SJSA1 (cell line): ENCODE measurements at regions not wholly inside any gene's neighbourhood (a gene's known extent, or its start where the extent isn't known, plus 50 kb on each side); places are given as distances from the start of the nearest gene placed in this dataset.
"Not testable (repeated sequence)": the region's sequence is repeated elsewhere in the genome, so short reads cannot be mapped to it uniquely, and the experiment has no call there.

Experiments used
- DNase-seq, 2 experiments: peaks; one replicate each; pipeline ENCODE4 v3.0.0-alpha.2; 2015 to 2020; ENCODE audit warnings: low spot score in 2 of 2, low read depth in 1 of 2
- H3K27ac ChIP-seq: fragments of 250-450 bp; sonication (Bioruptor Pico); 2 replicates; pipeline ENCODE4 v1.5.1; 2020; ENCODE audit warnings: mild to moderate bottlenecking, moderate library complexity
- H3K27me3 ChIP-seq: fragments of 250-450 bp; sonication (Bioruptor Pico); replicated peaks from 2 replicates; pipeline ENCODE4 v1.5.1; 2020; ENCODE audit warnings: mild to moderate bottlenecking, moderate library complexity
- H3K36me3 ChIP-seq: fragments of 250-450 bp; sonication (Bioruptor Pico); 2 replicates; pipeline ENCODE4 v1.5.1; 2020; ENCODE audit warnings: mild to moderate bottlenecking
- H3K4me1 ChIP-seq: fragments of 250-450 bp; sonication (Bioruptor Pico); replicated peaks from 2 replicates; pipeline ENCODE4 v1.6.1; 2021; ENCODE audit warnings: mild to moderate bottlenecking
- H3K4me3 ChIP-seq: fragments of 250-450 bp; sonication (Bioruptor Pico); 2 replicates; pipeline ENCODE4 v1.5.1; 2020; ENCODE audit warnings: mild to moderate bottlenecking
- H3K9me3 ChIP-seq: fragments of 250-450 bp; sonication (Bioruptor Pico); replicated peaks from 2 replicates; pipeline ENCODE4 v1.5.1; 2020; ENCODE audit warnings: mild to moderate bottlenecking

- DNase-seq = no peak
- Histone ChIP-seq H3K4me1 (no peaks in the 10 kb centered on the region), H3K36me3 (no peaks in the 10 kb centered on the region), H3K4me3 (no peak overlapping the region), H3K27ac (no peak overlapping the region), H3K27me3 (no peaks in the 10 kb centered on the region), H3K9me3 (no peaks in the 10 kb centered on the region)
Measured at GRCh38 chr3:27779176-27779575, 57.1 kb upstream of the EOMES start.

DNA sequence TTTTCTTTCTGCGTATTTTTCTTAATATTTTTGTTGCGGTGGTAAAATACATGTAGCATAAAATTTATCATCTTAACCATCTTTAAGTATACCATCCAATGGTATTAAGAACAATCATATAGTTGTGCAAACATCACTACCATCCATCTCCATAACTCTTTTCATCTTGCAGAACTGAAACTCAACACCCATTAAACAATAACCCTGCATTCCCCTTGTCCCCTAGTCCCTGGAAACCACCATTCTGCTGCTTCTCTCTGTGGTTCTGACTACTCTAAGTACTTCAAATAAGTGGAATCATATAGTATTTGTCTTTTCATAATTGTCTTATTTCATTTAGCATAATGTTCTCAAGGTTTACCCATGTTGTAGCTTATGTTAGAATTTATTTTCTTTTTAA, 67.3 kb upstream of the EOMES start:
- Histone ChIP-seq H3K4me3 (no peak overlapping the region), H3K36me3 (no peaks in the 10 kb centered on the region), H3K27me3 (no peaks in the 10 kb centered on the region; the same call in 1 of the 2 replicates), H3K9me3 (no peaks in the 10 kb centered on the region), H3K27ac (no peak overlapping the region), H3K4me1 (no peaks in the 10 kb centered on the region)
- no peak for DNase-seq

GRCh38 chr3:27791956-27792355, 69.8 kb upstream of the EOMES start:
- no peak for DNase-seq
- Histone ChIP-seq H3K4me1 (no peaks in the 10 kb centered on the region), H3K27me3 (no peaks in the 10 kb centered on the region), H3K4me3 (no peak overlapping the region), H3K27ac (no peak overlapping the region), H3K36me3 (no peaks in the 10 kb centered on the region), H3K9me3 (no peaks in the 10 kb centered on the region)

DNA sequence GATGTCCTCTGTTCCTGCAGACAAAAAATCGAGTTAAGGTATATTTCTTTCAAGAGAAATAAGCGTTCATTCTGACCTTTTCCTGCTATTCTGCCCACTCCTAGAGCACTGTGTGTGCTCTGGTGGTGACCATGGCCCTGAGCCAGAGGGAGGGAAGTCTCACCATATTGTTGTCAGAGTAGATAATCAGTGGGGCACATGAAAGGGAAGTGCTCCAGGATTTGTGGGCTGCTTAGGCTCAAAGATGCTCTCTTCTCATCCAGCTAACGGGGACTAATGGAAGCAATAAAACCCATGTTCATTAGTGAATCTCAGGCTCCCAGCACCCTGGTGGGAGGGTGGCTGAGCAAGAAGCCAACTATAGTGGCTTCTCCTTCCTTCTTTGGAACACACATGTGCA, 70.7 kb upstream of the EOMES start:
- H3K4me1 ChIP-seq = no peaks in the 10 kb centered on the region
- no peaks in the 10 kb centered on the region for H3K9me3 ChIP-seq
- no peaks in the 10 kb centered on the region for H3K27me3 ChIP-seq
- no peaks in the 10 kb centered on the region for H3K36me3 ChIP-seq
- no peak for DNase-seq
- H3K4me3 ChIP-seq = no peak overlapping the region
- H3K27ac ChIP-seq = no peak overlapping the region

GRCh38 chr3:27794211-27794610, 72.1 kb upstream of the EOMES start:
- Histone ChIP-seq H3K4me1 (no peaks in the 10 kb centered on the region), H3K27me3 (no peaks in the 10 kb centered on the region), H3K36me3 (no peaks in the 10 kb centered on the region), H3K9me3 (no peaks in the 10 kb centered on the region), H3K4me3 (no peak overlapping the region), H3K27ac (no peak overlapping the region)
- DNase-seq = no peak

- DNase-seq = no peak
- no peaks in the 10 kb centered on the region for H3K4me1 ChIP-seq
- no peaks in the 10 kb centered on the region for H3K36me3 ChIP-seq
- no peak overlapping the region for H3K27ac ChIP-seq
- no peak overlapping the region for H3K4me3 ChIP-seq
- no peaks in the 10 kb centered on the region for H3K9me3 ChIP-seq
- no peaks in the 10 kb centered on the region for H3K27me3 ChIP-seq
Measured at GRCh38 chr3:27796365-27796875, 74.3 kb upstream of the EOMES start.

DNA sequence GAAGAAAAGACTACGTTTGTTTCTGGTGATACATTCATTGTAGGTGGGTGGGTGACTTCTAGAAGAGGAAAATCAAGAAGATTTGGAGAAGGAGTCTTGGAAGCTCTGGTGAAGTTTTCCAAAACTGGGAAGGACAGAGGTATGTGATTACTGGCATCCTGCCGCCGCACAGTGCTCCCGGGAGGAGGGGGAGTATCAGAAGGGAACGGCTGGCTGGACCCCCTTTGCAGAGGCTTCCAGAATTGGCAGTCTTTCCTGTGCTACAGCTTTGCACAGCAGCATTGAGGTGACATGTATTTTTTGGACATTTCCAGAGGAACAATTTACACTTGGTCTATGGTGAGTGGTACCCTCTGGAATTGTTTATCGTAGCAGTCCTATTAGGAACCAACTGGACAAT, 75.7 kb upstream of the EOMES start:
- Histone ChIP-seq H3K27me3 (no peaks in the 10 kb centered on the region), H3K4me1 (no peaks in the 10 kb centered on the region), H3K4me3 (no peak overlapping the region), H3K27ac (no peak overlapping the region), H3K36me3 (no peaks in the 10 kb centered on the region), H3K9me3 (no peaks in the 10 kb centered on the region)
- DNase-seq = no peak

- Histone ChIP-seq H3K27ac (no peak overlapping the region), H3K36me3 (no peaks in the 10 kb centered on the region), H3K27me3 (no peaks in the 10 kb centered on the region), H3K9me3 (no peaks in the 10 kb centered on the region), H3K4me3 (no peak overlapping the region), H3K4me1 (no peaks in the 10 kb centered on the region)
- no peak for DNase-seq
Measured at GRCh38 chr3:27800261-27800660, 78.1 kb upstream of the EOMES start.

- no peak for DNase-seq
- H3K9me3 ChIP-seq = no peaks in the 10 kb centered on the region
- no peaks in the 10 kb centered on the region for H3K27me3 ChIP-seq
- no peaks in the 10 kb centered on the region for H3K4me1 ChIP-seq
- H3K4me3 ChIP-seq = no peak overlapping the region
- H3K36me3 ChIP-seq = no peaks in the 10 kb centered on the region
- no peak overlapping the region for H3K27ac ChIP-seq
Measured at GRCh38 chr3:27802425-27802824, 80.3 kb upstream of the EOMES start.

- no peak for DNase-seq
- Histone ChIP-seq H3K36me3 (no peaks in the 10 kb centered on the region), H3K4me1 (no peaks in the 10 kb centered on the region), H3K27ac (no peak overlapping the region), H3K9me3 (no peaks in the 10 kb centered on the region), H3K27me3 (no peaks in the 10 kb centered on the region), H3K4me3 (no peak overlapping the region)
Measured at GRCh38 chr3:27802849-27803248, 80.7 kb upstream of the EOMES start.

GRCh38 chr3:27805282-27805681, 83.2 kb upstream of the EOMES start:
- DNase-seq = no peak
- H3K9me3 ChIP-seq = no peaks in the 10 kb centered on the region
- H3K4me3 ChIP-seq = no peak overlapping the region
- no peaks in the 10 kb centered on the region for H3K4me1 ChIP-seq
- no peaks in the 10 kb centered on the region for H3K27me3 ChIP-seq
- no peak overlapping the region for H3K27ac ChIP-seq
- H3K36me3 ChIP-seq = no peaks in the 10 kb centered on the region

- Histone ChIP-seq H3K27ac (no peak overlapping the region), H3K9me3 (no peaks in the 10 kb centered on the region), H3K36me3 (no peaks in the 10 kb centered on the region), H3K27me3 (no peaks in the 10 kb centered on the region), H3K4me1 (no peaks in the 10 kb centered on the region), H3K4me3 (no peak overlapping the region)
- DNase-seq = no peak
Measured at GRCh38 chr3:27813255-27813654, 91.1 kb upstream of the EOMES start.

- not testable (repeated sequence) for H3K4me1 ChIP-seq, H3K27me3 ChIP-seq, H3K9me3 ChIP-seq, H3K4me3 ChIP-seq, DNase-seq, H3K36me3 ChIP-seq, H3K27ac ChIP-seq
Measured at GRCh38 chr3:27821609-27822008, 99.5 kb upstream of the EOMES start.

GRCh38 chr3:27824312-27825200, 102.4 kb upstream of the EOMES start:
- Histone ChIP-seq H3K9me3 (no peaks in the 10 kb centered on the region), H3K36me3 (no peaks in the 10 kb centered on the region), H3K4me3 (no peak overlapping the region), H3K27me3 (no peaks in the 10 kb centered on the region), H3K4me1 (no peaks in the 10 kb centered on the region), H3K27ac (no peak overlapping the region)
- no peak for DNase-seq

DNA sequence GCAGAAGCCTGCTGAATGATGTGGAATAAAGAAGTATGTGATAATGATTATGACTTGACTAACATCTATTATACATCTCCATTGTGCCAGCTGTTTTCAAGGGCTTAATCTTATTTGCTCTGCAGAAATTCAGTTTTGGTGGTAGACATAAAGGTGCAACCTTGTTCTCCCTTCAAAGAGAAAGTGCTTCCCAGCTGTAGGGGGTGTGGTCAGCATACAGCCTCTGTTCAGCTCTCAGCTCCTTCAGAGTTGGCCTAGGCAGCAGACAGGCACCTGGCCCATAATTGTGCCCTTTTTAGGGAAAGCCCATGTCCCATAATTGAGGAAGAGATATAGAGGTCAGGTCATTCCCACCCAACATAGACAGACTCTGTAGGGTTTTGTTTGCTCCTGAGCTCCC, 104.3 kb upstream of the EOMES start:
- Histone ChIP-seq H3K27ac (no peak overlapping the region), H3K4me1 (no peaks in the 10 kb centered on the region), H3K36me3 (no peaks in the 10 kb centered on the region), H3K9me3 (no peaks in the 10 kb centered on the region), H3K27me3 (no peaks in the 10 kb centered on the region), H3K4me3 (no peak overlapping the region)
- no peak for DNase-seq
